Thoracic aorta (tissue), 2 donors: ENCODE measurements at regions not wholly inside any gene's neighbourhood (a gene's known extent, or its start where the extent isn't known, plus 50 kb on each side); places are given as distances from the start of the nearest gene placed in this dataset.
"Not testable (repeated sequence)": the region's sequence is repeated elsewhere in the genome, so short reads cannot be mapped to it uniquely, and the experiment has no call there.

ENCODE experiments used
- ATAC-seq: fragments of 150-250 bp; one replicate; pipeline ENCODE4 v1.8.0; 2017; ENCODE audit warnings: low read depth; ENCODE audit not compliant: insufficient number of reproducible peaks, low FRiP score
- DNase-seq: peaks from one replicate; pipeline ENCODE4 v3.0.0-alpha.2; 2020; ENCODE audit warnings: low spot score
- H3K27ac ChIP-seq, 2 donors: fragments of 200-600 bp; sonication (generic); 1 replicate in 1 of 2; 2 replicates in 1 of 2; pipeline ENCODE4 v1.5.1; 2016; ENCODE audit warnings: mild to moderate bottlenecking in 2 of 2, moderate library complexity in 2 of 2
- H3K27me3 ChIP-seq: fragments of 200-600 bp; sonication (generic); replicated peaks from 2 replicates; pipeline ENCODE4 v1.6.0; 2016; ENCODE audit warnings: mild to moderate bottlenecking; ENCODE audit not compliant: insufficient read depth
- H3K36me3 ChIP-seq: fragments of 200-600 bp; sonication (generic); one replicate; pipeline ENCODE4 v1.5.1; 2016
- H3K4me1 ChIP-seq, 2 donors: fragments of 200-600 bp; sonication (generic); 1 replicate in 1 of 2; 2 replicates in 1 of 2; pipeline versions ENCODE4 v1.5.1 to v1.6.0; 2016; ENCODE audit warnings: low read depth in 2 of 2, mild to moderate bottlenecking in 1 of 2; ENCODE audit not compliant: control insufficient read depth in 1 of 2
- H3K4me3 ChIP-seq: fragments of 200-600 bp; sonication (generic); 2 replicates; pipeline ENCODE4 v1.5.1; 2016; ENCODE audit warnings: mild to moderate bottlenecking
- H3K9me3 ChIP-seq: fragments of 200-600 bp; sonication (generic); 2 replicates; pipeline ENCODE4 v1.5.1; 2016
- CTCF ChIP-seq: fragments of 200-600 bp; sonication (generic); IDR thresholded peaks from one replicate; pipeline ENCODE4 v1.5.1; 2019; ENCODE audit warnings: antibody characterized with exemption

GRCh38 chr3:73144828-73145227 is 83.4 kb downstream of the EBLN2 start:
- no peaks in the 10 kb centered on the region for H3K9me3 ChIP-seq
- peaks cover 9 to 19% of the 10 kb centered on the region in 2 donors for H3K4me1 ChIP-seq
- TF ChIP-seq CTCF: no peak
- DNase-seq (no peak), ATAC-seq (no peak)
- H3K27me3 ChIP-seq: no peaks in the 10 kb centered on the region
- no peak overlapping the region for H3K4me3 ChIP-seq
- H3K36me3 ChIP-seq: no peaks in the 10 kb centered on the region
- H3K27ac ChIP-seq: no peak overlapping the region

GRCh38 chr3:73147479-73147878 is 86.0 kb downstream of the EBLN2 start:
- not testable (repeated sequence) for H3K4me3 ChIP-seq, H3K9me3 ChIP-seq, ATAC-seq, H3K36me3 ChIP-seq, H3K27me3 ChIP-seq, DNase-seq
- H3K4me1 ChIP-seq: peaks cover 9 to 19% of the 10 kb centered on the region in 2 donors
- H3K27ac ChIP-seq: peak overlapping the region in 1 of 2 donors; percentile 28

GRCh38 chr3:73148206-73148605 is 86.7 kb downstream of the EBLN2 start:
- Histone ChIP-seq H3K27me3 (no peaks in the 10 kb centered on the region), H3K36me3 (no peaks in the 10 kb centered on the region), H3K9me3 (no peaks in the 10 kb centered on the region), H3K4me3 (no peak overlapping the region), H3K27ac (peak overlapping the region; percentile 18 to 28), H3K4me1 (peaks cover 9 to 19% of the 10 kb centered on the region in 2 donors)
- no peak for TF ChIP-seq CTCF
- ATAC-seq (no peak), DNase-seq (no peak)

DNA sequence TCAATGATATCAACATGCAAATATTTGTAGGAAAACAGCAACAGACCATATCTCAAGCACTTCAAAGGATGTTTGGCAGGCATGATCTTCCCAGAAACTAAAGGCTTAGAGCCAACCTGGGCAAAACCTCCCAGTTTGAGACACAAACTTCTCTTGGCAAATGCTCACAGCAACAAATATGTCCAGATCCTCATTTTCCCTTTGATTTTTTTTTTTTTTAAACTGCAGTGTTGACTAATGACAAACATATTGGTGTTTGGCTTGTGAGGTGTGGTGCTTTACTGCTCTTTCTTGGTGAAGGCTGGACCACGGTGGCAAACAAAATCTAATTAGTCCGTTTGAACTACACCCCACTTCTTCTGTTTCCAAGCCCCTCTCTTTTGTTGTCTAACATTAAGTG is 87.2 kb downstream of the EBLN2 start:
- no peak for TF ChIP-seq CTCF
- Histone ChIP-seq H3K4me3 (no peak overlapping the region), H3K36me3 (no peaks in the 10 kb centered on the region), H3K9me3 (no peaks in the 10 kb centered on the region), H3K27me3 (no peaks in the 10 kb centered on the region), H3K4me1 (peaks cover 9 to 19% of the 10 kb centered on the region in 2 donors), H3K27ac (peak overlapping the region in 1 of 2 donors; percentile 28)
- no peak for DNase-seq
- ATAC-seq: no peak

GRCh38 chr3:73150369-73151130 is 89.1 kb downstream of the EBLN2 start:
- ATAC-seq: no peak
- H3K27me3 ChIP-seq: no peaks in the 10 kb centered on the region
- H3K4me3 ChIP-seq: no peak overlapping the region
- peaks cover 9 to 19% of the 10 kb centered on the region in 2 donors for H3K4me1 ChIP-seq
- H3K27ac ChIP-seq: no peak overlapping the region
- no peaks in the 10 kb centered on the region for H3K36me3 ChIP-seq
- DNase-seq: no peak
- H3K9me3 ChIP-seq: no peaks in the 10 kb centered on the region
- no peak for TF ChIP-seq CTCF

- H3K9me3 ChIP-seq, DNase-seq, H3K36me3 ChIP-seq, H3K27me3 ChIP-seq, H3K4me3 ChIP-seq, ATAC-seq, H3K27ac ChIP-seq: not testable (repeated sequence)
- H3K4me1 ChIP-seq: peaks cover 8 to 15% of the 10 kb centered on the region in 2 donors
Measured at GRCh38 chr3:73152571-73152970, 91.1 kb downstream of the EBLN2 start.

DNA sequence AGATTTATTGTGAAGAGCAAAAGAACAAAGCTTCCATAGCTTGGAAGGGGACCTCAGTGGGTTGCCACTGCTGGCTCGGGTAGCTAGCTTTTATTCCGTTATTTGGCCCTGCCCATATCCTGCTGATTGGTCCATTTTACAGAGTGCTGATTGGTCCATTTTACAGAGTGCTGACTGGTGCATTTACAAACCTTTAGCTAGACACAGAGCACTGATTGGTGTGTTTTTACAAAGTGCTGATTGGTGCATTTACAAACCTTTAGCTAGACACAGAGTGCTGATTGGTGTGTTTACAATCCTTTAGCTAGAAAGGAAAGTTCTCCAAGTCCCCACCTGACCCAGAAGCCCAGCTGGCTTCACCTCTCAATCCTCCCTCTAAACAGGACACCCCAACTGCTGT is 91.6 kb downstream of the EBLN2 start:
- H3K36me3 ChIP-seq, DNase-seq, H3K9me3 ChIP-seq, ATAC-seq, H3K27me3 ChIP-seq, H3K27ac ChIP-seq, H3K4me3 ChIP-seq: not testable (repeated sequence)
- H3K4me1 ChIP-seq: peaks cover 3 to 10% of the 10 kb centered on the region in 2 donors

- H3K4me3 ChIP-seq, H3K27me3 ChIP-seq, H3K27ac ChIP-seq, H3K36me3 ChIP-seq, H3K4me1 ChIP-seq, H3K9me3 ChIP-seq, DNase-seq, ATAC-seq: not testable (repeated sequence)
Measured at GRCh38 chr3:73154261-73154660, 92.8 kb downstream of the EBLN2 start.

DNA sequence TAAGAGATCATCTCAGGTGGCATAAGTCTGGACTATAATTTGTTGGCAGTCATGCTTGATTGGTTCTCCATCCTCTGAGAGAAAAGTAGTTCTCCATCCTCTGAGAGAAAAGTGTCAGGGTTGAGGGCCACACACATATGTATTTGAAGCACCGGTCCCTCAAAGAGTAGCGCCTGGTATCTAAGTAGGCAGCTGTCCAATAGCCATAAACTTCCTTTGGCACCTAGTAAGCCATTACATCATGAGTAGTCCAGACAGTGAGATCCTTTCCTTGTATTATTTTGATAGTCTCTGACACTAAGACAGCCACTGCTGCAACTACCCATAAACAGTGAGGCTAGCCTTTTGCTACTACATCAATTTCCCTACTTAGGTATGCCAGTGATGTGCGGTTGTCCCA is 94.0 kb downstream of the EBLN2 start:
- H3K4me3 ChIP-seq, H3K9me3 ChIP-seq, DNase-seq, H3K27me3 ChIP-seq, H3K36me3 ChIP-seq, ATAC-seq, H3K27ac ChIP-seq, H3K4me1 ChIP-seq: not testable (repeated sequence)
